IMR-90 (cell line): ENCODE measurements at regions not wholly inside any gene's neighbourhood (a gene's known extent, or its start where the extent isn't known, plus 50 kb on each side); places are given as distances from the start of the nearest gene placed in this dataset.

ENCODE experiments used
- ATAC-seq: fragments of 200-7000 bp; cut with Tn5 transposase; 2 replicates; pipeline ENCODE4 v1.9.1; 2020; ENCODE audit warnings: low read depth, mild to moderate bottlenecking, moderate library complexity
- BruUV-seq: library from RNA; stranded (reverse); fragments of 400-500 nt; replicated peaks from 2 replicates; lab custom pipeline; 2021; lab: Mats Ljungman, UMichigan
- CTCF ChIA-PET: fragments of 300-600 bp; formaldehyde crosslinking; extraction: SDS; loops from one replicate; lab custom pipeline; 2021; ENCODE audit warnings: antibody characterized with exemption; lab: Yijun Ruan, JAX
- POLR2A ChIA-PET: fragments of 300-600 bp; sonication (Branson Sonifier 250); formaldehyde crosslinking; loops from one replicate; lab custom pipeline; 2022; ENCODE audit warnings: antibody characterized with exemption; ENCODE audit not compliant: unreplicated experiment; lab: Charles Lee
- DNase-seq: peaks from one replicate; pipeline ENCODE4 v3.0.0; 2013
- H2AFZ ChIP-seq: replicated peaks from 2 replicates; pipeline ENCODE3; 2013; ENCODE audit warnings: low read length, mild to moderate bottlenecking; ENCODE audit not compliant: poor library complexity
- H2AK5ac ChIP-seq: 2 replicates; pipeline ENCODE4 v1.6.1; 2013; ENCODE audit warnings: low read depth, low read length, inconsistent platforms
- H2AK9ac ChIP-seq: replicated peaks from 2 replicates; pipeline ENCODE3; 2013; ENCODE audit warnings: mild to moderate bottlenecking, low read depth, low read length, moderate library complexity; ENCODE audit not compliant: poor library complexity
- H2BK120ac ChIP-seq: 2 replicates; pipeline ENCODE4 v1.6.1; 2013; ENCODE audit warnings: low read depth, low read length, inconsistent platforms
- H2BK15ac ChIP-seq: 3 replicates; pipeline ENCODE4 v1.6.1; 2013; ENCODE audit warnings: low read depth, low read length, inconsistent platforms
- H2BK20ac ChIP-seq: 2 replicates; pipeline ENCODE4 v1.6.1; 2013; ENCODE audit warnings: low read depth, mild to moderate bottlenecking, inconsistent platforms, low read length, moderate library complexity
- H2BK5ac ChIP-seq: 2 replicates; pipeline ENCODE4 v1.6.1; 2013; ENCODE audit warnings: mild to moderate bottlenecking, low read depth, low read length, inconsistent platforms; ENCODE audit not compliant: poor library complexity, severe bottlenecking
- H3K14ac ChIP-seq: replicated peaks from 2 replicates; pipeline ENCODE4 v1.6.1; 2013; ENCODE audit warnings: low read depth, low read length, inconsistent platforms
- H3K18ac ChIP-seq: 2 replicates; pipeline ENCODE4 v1.6.1; 2013; ENCODE audit warnings: low read depth, low read length, control low read depth
- H3K23ac ChIP-seq: 2 replicates; pipeline ENCODE4 v1.6.1; 2013; ENCODE audit warnings: low read depth, low read length, inconsistent platforms
- H3K27ac ChIP-seq: 2 replicates; pipeline ENCODE4 v1.5.1; 2013; ENCODE audit warnings: mild to moderate bottlenecking, control low read depth, low read length; ENCODE audit not compliant: insufficient read depth
- H3K27me3 ChIP-seq: 2 replicates; pipeline ENCODE4 v1.6.1; 2013; ENCODE audit warnings: low read length; ENCODE audit not compliant: control insufficient read depth, insufficient read depth
- H3K36me3 ChIP-seq: 2 replicates; pipeline ENCODE4 v1.6.1; 2013; ENCODE audit warnings: low read length, mixed read lengths; ENCODE audit not compliant: control insufficient read depth, insufficient read depth
- H3K4ac ChIP-seq: 2 replicates; pipeline ENCODE4 v1.6.1; 2013; ENCODE audit warnings: low read depth, low read length, inconsistent platforms
- H3K4me1 ChIP-seq: 2 replicates; pipeline ENCODE4 v1.6.1; 2013; ENCODE audit warnings: low read length, mixed read lengths; ENCODE audit not compliant: control insufficient read depth, insufficient read depth
- H3K4me2 ChIP-seq: 2 replicates; pipeline ENCODE4 v1.6.1; 2013; ENCODE audit warnings: low read depth, mild to moderate bottlenecking, control low read depth, low read length, moderate library complexity
- H3K4me3 ChIP-seq: 2 replicates; pipeline ENCODE4 v1.5.1; 2013; ENCODE audit warnings: low read depth, mild to moderate bottlenecking, control low read depth, low read length, moderate library complexity; ENCODE audit not compliant: insufficient read depth
- H3K56ac ChIP-seq: 2 replicates; pipeline ENCODE4 v1.6.1; 2013; ENCODE audit warnings: low read length, inconsistent platforms; ENCODE audit not compliant: insufficient read depth; ENCODE audit errors: extremely low read depth
- H3K79me1 ChIP-seq, 2 experiments: 2 replicates each; pipeline ENCODE4 v1.6.1; 2013; ENCODE audit warnings: low read length in 2 of 2, inconsistent platforms in 1 of 2, low read depth in 1 of 2
- H3K9ac ChIP-seq: 2 replicates; pipeline ENCODE4 v1.6.1; 2013; ENCODE audit warnings: low read depth, low read length, control low read depth
- H3K9me1 ChIP-seq: 2 replicates; pipeline ENCODE4 v1.6.1; 2013; ENCODE audit warnings: low read length, inconsistent platforms; ENCODE audit not compliant: insufficient read depth
- H3K9me3 ChIP-seq: 2 replicates; pipeline ENCODE4 v1.6.1; 2013; ENCODE audit warnings: low read length; ENCODE audit not compliant: control insufficient read depth, insufficient read depth
- H4K20me1 ChIP-seq: 2 replicates; pipeline ENCODE4 v1.6.1; 2013; ENCODE audit warnings: low read length, inconsistent platforms; ENCODE audit not compliant: insufficient read depth
- H4K5ac ChIP-seq: 2 replicates; pipeline ENCODE4 v1.6.1; 2013; ENCODE audit warnings: mild to moderate bottlenecking, low read depth, low read length, control low read depth
- H4K8ac ChIP-seq, 2 experiments: 2 replicates each; pipeline ENCODE4 v1.6.1; 2013; ENCODE audit warnings: low read depth in 2 of 2, low read length in 2 of 2, control low read depth in 1 of 2, inconsistent platforms in 1 of 2
- H4K91ac ChIP-seq: 2 replicates; pipeline ENCODE4 v1.6.1; 2013; ENCODE audit warnings: low read depth, low read length, inconsistent platforms; ENCODE audit not compliant: insufficient read depth
- CEBPB ChIP-seq: IDR thresholded peaks from 2 replicates; pipeline ENCODE4 v1.6.1; 2012; ENCODE audit warnings: low read depth, low read length, improper control_type of control experiment
- CTCF ChIP-seq: conservative IDR thresholded peaks from 2 replicates; pipeline ENCODE4 v1.5.1; 2012; ENCODE audit warnings: mild to moderate bottlenecking, low read depth, low read length, improper control_type of control experiment
- RAD21 ChIP-seq: IDR thresholded peaks from 2 replicates; pipeline ENCODE4 v1.6.1; 2012; ENCODE audit warnings: low read length, improper control_type of control experiment
- USF2 ChIP-seq: fragments of 150-350 bp; IDR thresholded peaks from 2 replicates; pipeline ENCODE4 v1.6.1; 2017; ENCODE audit warnings: mild to moderate bottlenecking, antibody characterized with exemption, low read length, low read depth
- WGBS, 2 experiments: methylation state at CpG; one replicate each; pipeline versions ENCODE4 v1.1.5 to v1.1.7; 2013; ENCODE audit warnings: missing lambda C conversion rate in 2 of 2; ENCODE audit not compliant: insufficient read length in 1 of 2; ENCODE audit errors: extremely low coverage in 2 of 2; 5-methylcytosine and 5-hydroxymethylcytosine counted together
- dilution Hi-C: fragments of 300-500 bp; cut with HindIII; formaldehyde crosslinking; loops from one replicate; pipeline ENCODE4 v1.14.3; 2018; ENCODE audit warnings: low sequenced_read_pairs; ENCODE audit not compliant: unreplicated experiment
- in situ Hi-C: fragments of 300-500 bp; cut with MboI; formaldehyde crosslinking; loops from 3 replicates; pipeline ENCODE4 v1.14.3; 2019; ENCODE audit warnings: low sequenced_read_pairs, inconsistent platforms, mixed read lengths
- intact Hi-C: fragments of 100-400 bp; cut with micrococcal nuclease; formaldehyde crosslinking; loops from 2 replicates; pipeline ENCODE4 v1.10.0; 2022

DNA sequence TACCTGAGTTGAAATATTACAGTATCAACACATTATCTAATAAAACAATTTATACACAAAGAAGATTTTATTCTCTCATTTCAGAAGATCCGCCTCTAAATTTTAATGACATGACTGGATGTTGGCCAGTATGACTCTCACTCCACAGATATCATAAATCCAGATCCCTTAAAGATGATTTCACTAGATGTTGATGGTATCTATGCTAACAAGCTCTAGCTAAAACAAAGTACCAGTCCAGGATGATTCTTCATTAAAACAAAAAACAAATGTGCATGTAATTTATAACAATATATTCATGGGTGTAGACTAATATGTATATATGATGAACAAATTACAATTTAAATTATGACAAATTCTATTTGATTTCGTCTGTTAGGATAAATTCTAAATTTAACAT is 708.4 kb downstream of the SATB2 start:
- H4K8ac ChIP-seq = no peak overlapping the region
- ATAC-seq = no peak
- CTCF ChIA-PET = no interaction called here

More for the DNA sequence above, 708.4 kb downstream of the SATB2 start:
- Histone ChIP-seq H3K27me3 (no peaks in the 10 kb centered on the region), H3K9ac (no peak overlapping the region), H2AK9ac (no peak overlapping the region), H2BK5ac (no peak overlapping the region), H2AK5ac (no peak overlapping the region), H3K4me3 (no peak overlapping the region), H3K14ac (no peak overlapping the region), H2BK120ac (no peak overlapping the region), H2BK20ac (no peak overlapping the region), H3K9me3 (no peaks in the 10 kb centered on the region), H3K27ac (no peak overlapping the region), H2AFZ (no peak overlapping the region), H3K9me1 (no peaks in the 10 kb centered on the region), H3K79me1 (no peaks in the 10 kb centered on the region), H3K4me1 (no peaks in the 10 kb centered on the region), H3K4me2 (no peak overlapping the region), H3K4ac (no peak overlapping the region), H4K5ac (no peak overlapping the region), H2BK15ac (no peak overlapping the region), H4K91ac (no peak overlapping the region), H4K20me1 (no peaks in the 10 kb centered on the region), H3K23ac (no peak overlapping the region), H3K36me3 (no peaks in the 10 kb centered on the region), H3K56ac (no peak overlapping the region), H3K18ac (no peak overlapping the region)
- WGBS, 2 experiments = no CpG with 5 or more reads among the region's 2 CpGs
- intact Hi-C loops (no loop called here), in situ Hi-C loops (no loop called here), dilution Hi-C loops (no loop called here)
- POLR2A ChIA-PET = no interaction called here
- DNase-seq = no peak
- no TSS peak for BruUV-seq
- TF ChIP-seq CTCF = no peak
- TF ChIP-seq USF2 = no peak
- no peak for TF ChIP-seq RAD21
- no peak for TF ChIP-seq CEBPB
